ENCODE measurements at regions not wholly inside any gene's neighbourhood (a gene's known extent, or its start where the extent isn't known, plus 50 kb on each side); places are given as distances from the start of the nearest gene placed in this dataset.

GRCh38 chr16:13550254-13550653 lies 369.7 kb upstream of the ERCC4 start:
- no peaks in the 10 kb centered on the region for H3K4me1 Mint-ChIP-seq
- no peaks in the 10 kb centered on the region for H3K36me3 Mint-ChIP-seq
- no peaks in the 10 kb centered on the region for H3K27me3 ChIP-seq (ENCODE audit: control insufficient read depth, insufficient read depth, low read length)
- peaks cover 0 to 5% (median 0%) of the 10 kb centered on the region in 7 donors for H3K9me3 Mint-ChIP-seq
- H3K27me3 Mint-ChIP-seq = no peaks in the 10 kb centered on the region
- no peak overlapping the region for H3K4me3 ChIP-seq (ENCODE audit: low read depth, low read length)
- H3K36me3 ChIP-seq (ENCODE audit: control insufficient read depth, insufficient read depth, low read length) = no peaks in the 10 kb centered on the region
- H3K4me3 Mint-ChIP-seq = no peak overlapping the region
- no peak for ATAC-seq (ENCODE audit: low read depth in 2 of 2)
- DNase-seq = no peak
- H3K27ac Mint-ChIP-seq = no peak overlapping the region
- H3K4me1 ChIP-seq (ENCODE audit: control insufficient read depth, insufficient read depth, low read length, poor library complexity, severe bottlenecking) = no peaks in the 10 kb centered on the region
- no peak overlapping the region for H3K27ac ChIP-seq (ENCODE audit: insufficient read depth, low read length, poor library complexity, severe bottlenecking)
- no peaks in the 10 kb centered on the region for H3K9me3 ChIP-seq (ENCODE audit: control insufficient read depth in 2 of 2, low read length in 2 of 2)

- Histone ChIP-seq H3K36me3 (ENCODE audit: control insufficient read depth, insufficient read depth, low read length) (no peaks in the 10 kb centered on the region), H3K27ac (ENCODE audit: insufficient read depth, low read length, poor library complexity, severe bottlenecking) (no peak overlapping the region), H3K9me3 (ENCODE audit: control insufficient read depth in 2 of 2, low read length in 2 of 2) (no peaks in the 10 kb centered on the region), H3K27me3 (ENCODE audit: control insufficient read depth, insufficient read depth, low read length) (no peaks in the 10 kb centered on the region), H3K4me1 (ENCODE audit: control insufficient read depth, insufficient read depth, low read length, poor library complexity, severe bottlenecking) (no peaks in the 10 kb centered on the region), H3K4me3 (ENCODE audit: low read depth, low read length) (no peak overlapping the region)
- ATAC-seq (ENCODE audit: low read depth in 2 of 2) = no peak
- no peaks in the 10 kb centered on the region for H3K4me1 Mint-ChIP-seq
- peaks cover 0 to 6% (median 0%) of the 10 kb centered on the region in 7 donors for H3K9me3 Mint-ChIP-seq
- H3K36me3 Mint-ChIP-seq = no peaks in the 10 kb centered on the region
- no peak for DNase-seq
- H3K27me3 Mint-ChIP-seq = no peaks in the 10 kb centered on the region
- no peak overlapping the region for H3K27ac Mint-ChIP-seq
- peak overlapping the region in 1 of 4 donors; percentile 38 for H3K4me3 Mint-ChIP-seq
Measured at GRCh38 chr16:13552062-13552959, 367.6 kb upstream of the ERCC4 start.

GRCh38 chr16:13552960-13553257 lies 367.0 kb upstream of the ERCC4 start:
- H3K4me1 ChIP-seq (ENCODE audit: control insufficient read depth, insufficient read depth, low read length, poor library complexity, severe bottlenecking) = no peaks in the 10 kb centered on the region
- H3K27me3 ChIP-seq (ENCODE audit: control insufficient read depth, insufficient read depth, low read length) = no peaks in the 10 kb centered on the region
- Mint-ChIP-seq H3K27ac (no peak overlapping the region), H3K4me1 (no peaks in the 10 kb centered on the region), H3K9me3 (peaks cover 0 to 6% (median 0%) of the 10 kb centered on the region in 7 donors), H3K27me3 (no peaks in the 10 kb centered on the region), H3K4me3 (peak overlapping the region in 1 of 4 donors; percentile 38), H3K36me3 (no peaks in the 10 kb centered on the region)
- no peak for ATAC-seq (ENCODE audit: low read depth in 2 of 2)
- no peaks in the 10 kb centered on the region for H3K36me3 ChIP-seq (ENCODE audit: control insufficient read depth, insufficient read depth, low read length)
- no peak overlapping the region for H3K27ac ChIP-seq (ENCODE audit: insufficient read depth, low read length, poor library complexity, severe bottlenecking)
- no peaks in the 10 kb centered on the region for H3K9me3 ChIP-seq (ENCODE audit: control insufficient read depth in 2 of 2, low read length in 2 of 2)
- no peak for DNase-seq
- no peak overlapping the region for H3K4me3 ChIP-seq (ENCODE audit: low read depth, low read length)

- no peak for ATAC-seq (ENCODE audit: low read depth in 2 of 2)
- H3K27me3 ChIP-seq (ENCODE audit: control insufficient read depth, insufficient read depth, low read length) = no peaks in the 10 kb centered on the region
- no peak overlapping the region for H3K27ac ChIP-seq (ENCODE audit: insufficient read depth, low read length, poor library complexity, severe bottlenecking)
- H3K4me3 ChIP-seq (ENCODE audit: low read depth, low read length) = no peak overlapping the region
- H3K9me3 Mint-ChIP-seq = peaks cover 0 to 10% (median 0%) of the 10 kb centered on the region in 7 donors
- H3K27me3 Mint-ChIP-seq = no peaks in the 10 kb centered on the region
- H3K36me3 ChIP-seq (ENCODE audit: control insufficient read depth, insufficient read depth, low read length) = no peaks in the 10 kb centered on the region
- no peaks in the 10 kb centered on the region for H3K4me1 Mint-ChIP-seq
- no peak for DNase-seq
- H3K4me1 ChIP-seq (ENCODE audit: control insufficient read depth, insufficient read depth, low read length, poor library complexity, severe bottlenecking) = no peaks in the 10 kb centered on the region
- H3K9me3 ChIP-seq (ENCODE audit: control insufficient read depth in 2 of 2, low read length in 2 of 2) = no peaks in the 10 kb centered on the region
- H3K36me3 Mint-ChIP-seq = no peaks in the 10 kb centered on the region
- H3K27ac Mint-ChIP-seq = no peak overlapping the region
- H3K4me3 Mint-ChIP-seq = no peak overlapping the region
Measured at GRCh38 chr16:13553453-13553985, 366.4 kb upstream of the ERCC4 start.

GRCh38 chr16:13554005-13554404 lies 365.9 kb upstream of the ERCC4 start:
- Histone ChIP-seq H3K4me3 (ENCODE audit: low read depth, low read length) (no peak overlapping the region), H3K9me3 (ENCODE audit: control insufficient read depth in 2 of 2, low read length in 2 of 2) (no peaks in the 10 kb centered on the region), H3K27me3 (ENCODE audit: control insufficient read depth, insufficient read depth, low read length) (no peaks in the 10 kb centered on the region), H3K4me1 (ENCODE audit: control insufficient read depth, insufficient read depth, low read length, poor library complexity, severe bottlenecking) (no peaks in the 10 kb centered on the region), H3K27ac (ENCODE audit: insufficient read depth, low read length, poor library complexity, severe bottlenecking) (no peak overlapping the region), H3K36me3 (ENCODE audit: control insufficient read depth, insufficient read depth, low read length) (no peaks in the 10 kb centered on the region)
- Mint-ChIP-seq H3K4me3 (no peak overlapping the region), H3K9me3 (peaks cover 0 to 10% (median 0%) of the 10 kb centered on the region in 7 donors), H3K4me1 (no peaks in the 10 kb centered on the region), H3K27ac (no peak overlapping the region), H3K36me3 (no peaks in the 10 kb centered on the region), H3K27me3 (no peaks in the 10 kb centered on the region)
- DNase-seq = no peak
- no peak for ATAC-seq (ENCODE audit: low read depth in 2 of 2)

- Histone ChIP-seq H3K4me1 (ENCODE audit: control insufficient read depth, insufficient read depth, low read length, poor library complexity, severe bottlenecking) (no peaks in the 10 kb centered on the region), H3K36me3 (ENCODE audit: control insufficient read depth, insufficient read depth, low read length) (no peaks in the 10 kb centered on the region), H3K27me3 (ENCODE audit: control insufficient read depth, insufficient read depth, low read length) (no peaks in the 10 kb centered on the region), H3K9me3 (ENCODE audit: control insufficient read depth in 2 of 2, low read length in 2 of 2) (no peaks in the 10 kb centered on the region), H3K27ac (ENCODE audit: insufficient read depth, low read length, poor library complexity, severe bottlenecking) (no peak overlapping the region), H3K4me3 (ENCODE audit: low read depth, low read length) (no peak overlapping the region)
- Mint-ChIP-seq H3K27me3 (no peaks in the 10 kb centered on the region), H3K4me1 (no peaks in the 10 kb centered on the region), H3K36me3 (no peaks in the 10 kb centered on the region), H3K4me3 (no peak overlapping the region), H3K9me3 (peaks cover 0 to 10% (median 0%) of the 10 kb centered on the region in 7 donors), H3K27ac (no peak overlapping the region)
- no peak for DNase-seq
- no peak for ATAC-seq (ENCODE audit: low read depth in 2 of 2)
Measured at GRCh38 chr16:13554643-13555042, 365.3 kb upstream of the ERCC4 start.

- no peak for ATAC-seq (ENCODE audit: low read depth in 2 of 2)
- no peak for DNase-seq
- Histone ChIP-seq H3K9me3 (ENCODE audit: control insufficient read depth in 2 of 2, low read length in 2 of 2) (no peaks in the 10 kb centered on the region), H3K4me1 (ENCODE audit: control insufficient read depth, insufficient read depth, low read length, poor library complexity, severe bottlenecking) (no peaks in the 10 kb centered on the region), H3K27me3 (ENCODE audit: control insufficient read depth, insufficient read depth, low read length) (no peaks in the 10 kb centered on the region), H3K36me3 (ENCODE audit: control insufficient read depth, insufficient read depth, low read length) (no peaks in the 10 kb centered on the region), H3K4me3 (ENCODE audit: low read depth, low read length) (no peak overlapping the region), H3K27ac (ENCODE audit: insufficient read depth, low read length, poor library complexity, severe bottlenecking) (no peak overlapping the region)
- Mint-ChIP-seq H3K27ac (no peak overlapping the region), H3K4me1 (no peaks in the 10 kb centered on the region), H3K27me3 (no peaks in the 10 kb centered on the region), H3K9me3 (peaks cover 0 to 10% (median 0%) of the 10 kb centered on the region in 7 donors), H3K4me3 (no peak overlapping the region), H3K36me3 (no peaks in the 10 kb centered on the region)
Measured at GRCh38 chr16:13557418-13557817, 362.5 kb upstream of the ERCC4 start.

GRCh38 chr16:13558752-13559151 lies 361.2 kb upstream of the ERCC4 start:
- no peaks in the 10 kb centered on the region for H3K4me1 Mint-ChIP-seq
- H3K27me3 Mint-ChIP-seq = no peaks in the 10 kb centered on the region
- no peaks in the 10 kb centered on the region for H3K36me3 Mint-ChIP-seq
- Histone ChIP-seq H3K9me3 (ENCODE audit: control insufficient read depth in 2 of 2, low read length in 2 of 2) (no peaks in the 10 kb centered on the region), H3K4me1 (ENCODE audit: control insufficient read depth, insufficient read depth, low read length, poor library complexity, severe bottlenecking) (no peaks in the 10 kb centered on the region), H3K27ac (ENCODE audit: insufficient read depth, low read length, poor library complexity, severe bottlenecking) (no peak overlapping the region), H3K36me3 (ENCODE audit: control insufficient read depth, insufficient read depth, low read length) (no peaks in the 10 kb centered on the region), H3K4me3 (ENCODE audit: low read depth, low read length) (no peak overlapping the region), H3K27me3 (ENCODE audit: control insufficient read depth, insufficient read depth, low read length) (no peaks in the 10 kb centered on the region)
- H3K9me3 Mint-ChIP-seq = peaks cover 0 to 6% (median 0%) of the 10 kb centered on the region in 7 donors
- H3K27ac Mint-ChIP-seq = no peak overlapping the region
- DNase-seq (no peak), ATAC-seq (ENCODE audit: low read depth in 2 of 2) (no peak)
- H3K4me3 Mint-ChIP-seq = no peak overlapping the region
